D721Med (cell line): ENCODE measurements at regions not wholly inside any gene's neighbourhood (a gene's known extent, or its start where the extent isn't known, plus 50 kb on each side); places are given as distances from the start of the nearest gene placed in this dataset.
A peak's percentile ranks its signal among the peaks of the same experiment; 100 is the strongest.

Source experiments
- DNase-seq: peaks from one replicate; pipeline ENCODE4 v3.0.0; 2011; ENCODE audit warnings: low spot score; ENCODE audit not compliant: insufficient read length
- FAIRE-seq: peaks from 2 replicates; lab custom pipeline; 2011; peaks lifted over from hg19 to GRCh38; lab: Jason Lieb, UNC
- TF ChIP-seq, protein P1 (sequence below): IDR thresholded peaks from 2 replicates; pipeline ENCODE4 v1.5.1; 2012; ENCODE audit warnings: mild to moderate bottlenecking, control low read depth; ENCODE audit not compliant: insufficient read depth; ENCODE audit errors: missing control alignments

DNA sequence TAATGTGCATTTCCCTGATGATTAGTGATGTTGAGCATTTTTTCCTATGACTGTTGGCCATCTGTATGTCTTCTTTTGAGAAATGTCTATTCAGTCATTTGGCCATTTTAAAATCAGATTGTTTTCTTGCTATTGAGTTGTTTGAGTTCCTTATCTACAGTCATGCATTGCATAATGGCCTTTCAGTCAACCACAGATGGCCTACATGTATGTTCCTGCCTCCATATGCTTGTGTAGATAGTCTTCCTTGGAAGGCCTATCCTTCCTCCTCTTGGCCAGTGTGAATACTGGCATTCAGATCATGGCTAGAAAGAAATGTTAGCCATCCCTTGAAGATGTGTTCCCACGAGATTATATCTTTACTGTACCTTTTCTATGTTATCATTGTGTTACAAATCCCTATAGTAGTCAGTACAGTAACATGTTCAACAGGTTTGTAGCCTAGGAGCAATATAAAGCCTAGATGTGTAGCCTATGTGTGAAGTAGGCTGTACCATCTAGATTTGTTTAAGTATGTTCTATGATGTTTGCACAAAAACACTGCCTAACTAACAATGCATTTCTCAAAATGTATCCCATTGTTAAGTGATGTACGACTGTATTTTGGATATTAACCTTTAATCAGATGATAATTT lies 65.6 kb upstream of the CD302 start:
- peak; percentile 11 for FAIRE-seq
- no peak for DNase-seq
- TF ChIP-seq, protein P1, sequence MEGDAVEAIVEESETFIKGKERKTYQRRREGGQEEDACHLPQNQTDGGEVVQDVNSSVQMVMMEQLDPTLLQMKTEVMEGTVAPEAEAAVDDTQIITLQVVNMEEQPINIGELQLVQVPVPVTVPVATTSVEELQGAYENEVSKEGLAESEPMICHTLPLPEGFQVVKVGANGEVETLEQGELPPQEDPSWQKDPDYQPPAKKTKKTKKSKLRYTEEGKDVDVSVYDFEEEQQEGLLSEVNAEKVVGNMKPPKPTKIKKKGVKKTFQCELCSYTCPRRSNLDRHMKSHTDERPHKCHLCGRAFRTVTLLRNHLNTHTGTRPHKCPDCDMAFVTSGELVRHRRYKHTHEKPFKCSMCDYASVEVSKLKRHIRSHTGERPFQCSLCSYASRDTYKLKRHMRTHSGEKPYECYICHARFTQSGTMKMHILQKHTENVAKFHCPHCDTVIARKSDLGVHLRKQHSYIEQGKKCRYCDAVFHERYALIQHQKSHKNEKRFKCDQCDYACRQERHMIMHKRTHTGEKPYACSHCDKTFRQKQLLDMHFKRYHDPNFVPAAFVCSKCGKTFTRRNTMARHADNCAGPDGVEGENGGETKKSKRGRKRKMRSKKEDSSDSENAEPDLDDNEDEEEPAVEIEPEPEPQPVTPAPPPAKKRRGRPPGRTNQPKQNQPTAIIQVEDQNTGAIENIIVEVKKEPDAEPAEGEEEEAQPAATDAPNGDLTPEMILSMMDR = no peak

DNA sequence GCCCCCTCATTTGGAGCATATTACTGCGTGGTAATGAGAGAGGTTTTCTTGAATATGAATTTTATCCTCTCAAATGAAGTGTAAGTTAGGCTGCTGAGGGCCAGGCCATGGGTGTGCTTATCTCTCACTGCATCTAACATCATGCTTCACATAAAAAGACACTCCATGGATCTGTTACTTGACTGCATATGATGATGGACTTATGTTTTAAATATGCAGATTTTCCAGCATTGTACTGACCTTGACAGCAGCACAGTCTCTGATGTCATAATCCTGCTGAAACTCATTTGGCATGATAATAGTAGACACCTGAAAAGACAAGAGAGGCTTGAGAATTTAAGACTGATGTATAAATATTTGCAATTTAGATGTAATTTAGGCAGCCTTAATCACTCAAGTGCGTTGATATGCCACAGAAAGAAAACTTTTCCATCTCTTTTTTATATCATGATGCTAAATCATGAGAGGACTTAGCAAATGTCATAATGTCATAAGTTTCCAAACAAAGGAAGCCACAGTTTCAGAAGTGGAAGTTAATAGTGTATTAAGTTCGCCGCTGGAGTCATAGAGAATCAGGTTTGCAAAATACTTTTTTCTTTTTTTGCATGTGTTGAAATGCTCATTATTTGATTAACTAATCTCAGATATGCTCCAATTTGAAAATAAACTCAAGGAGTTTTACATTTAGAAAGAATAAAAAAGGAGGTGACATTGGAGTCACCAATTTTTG lies 62.7 kb upstream of the CD302 start:
- FAIRE-seq = no peak
- DNase-seq = no peak
- TF ChIP-seq, protein P1 = no peak

DNA sequence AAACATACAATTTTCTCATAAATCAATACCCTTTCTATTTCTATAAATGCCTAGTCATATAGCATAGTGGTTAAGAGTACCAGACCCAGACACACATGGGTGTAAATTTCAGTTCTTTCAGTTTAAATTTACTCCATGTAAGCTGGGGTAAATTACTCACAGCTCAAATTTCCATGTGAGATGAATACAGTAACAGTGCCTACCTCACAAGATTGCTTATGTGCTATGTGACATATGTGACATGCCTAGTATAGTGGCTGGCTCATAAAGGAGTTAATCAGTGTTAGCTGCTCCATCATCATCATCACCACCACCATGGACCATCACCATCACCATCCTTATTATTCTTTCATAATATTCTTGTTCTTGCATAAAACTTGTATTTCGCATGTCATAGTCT lies 61.6 kb upstream of the CD302 start:
- FAIRE-seq (no peak), DNase-seq (no peak)
- TF ChIP-seq, protein P1 = no peak

DNA sequence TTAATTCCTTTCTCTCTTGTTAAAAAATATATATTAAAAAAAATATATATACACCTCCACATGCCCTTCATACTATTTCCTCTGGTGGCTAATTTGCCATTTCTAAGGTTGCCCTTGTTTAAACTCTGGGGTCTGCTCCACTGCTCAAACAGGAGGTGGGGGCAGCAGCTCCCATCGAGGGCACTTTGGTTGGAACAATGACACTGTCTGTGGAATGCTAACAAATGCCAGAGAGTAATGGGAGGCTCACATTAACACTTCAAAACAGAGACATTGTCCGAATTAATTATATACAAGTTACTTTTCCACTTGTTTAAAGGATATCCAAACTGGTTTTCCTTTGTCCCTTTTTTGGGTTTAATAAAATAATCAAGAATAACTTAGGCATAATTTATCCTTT lies 58.8 kb upstream of the CD302 start:
- no peak for DNase-seq
- FAIRE-seq = no peak
- TF ChIP-seq, protein P1 = no peak

DNA sequence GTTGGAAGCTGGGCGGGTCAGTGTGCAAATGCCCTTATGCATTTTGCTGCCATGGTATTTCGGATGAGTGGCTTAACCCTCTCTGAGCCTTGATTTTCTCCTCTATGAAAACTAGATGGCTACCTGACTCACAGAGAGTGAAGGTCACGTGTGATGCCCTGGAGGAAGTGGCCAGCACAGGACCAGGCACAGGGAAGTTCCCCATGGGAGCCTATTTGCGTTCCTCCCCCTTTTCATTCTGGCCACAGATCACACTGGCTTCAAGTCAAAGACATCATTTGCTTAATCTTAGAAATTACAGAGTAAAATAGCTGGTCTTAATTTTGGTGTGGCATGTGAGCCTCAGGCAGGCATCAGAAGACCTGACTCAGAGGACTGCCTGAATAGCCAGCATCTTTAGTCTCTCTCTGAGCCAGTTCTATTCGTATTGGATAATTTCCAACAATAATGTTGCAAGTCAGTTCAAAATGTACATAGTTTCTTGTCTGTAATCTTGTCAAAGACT lies 57.6 kb upstream of the CD302 start:
- TF ChIP-seq, protein P1 = no peak
- DNase-seq = no peak
- FAIRE-seq = no peak

DNA sequence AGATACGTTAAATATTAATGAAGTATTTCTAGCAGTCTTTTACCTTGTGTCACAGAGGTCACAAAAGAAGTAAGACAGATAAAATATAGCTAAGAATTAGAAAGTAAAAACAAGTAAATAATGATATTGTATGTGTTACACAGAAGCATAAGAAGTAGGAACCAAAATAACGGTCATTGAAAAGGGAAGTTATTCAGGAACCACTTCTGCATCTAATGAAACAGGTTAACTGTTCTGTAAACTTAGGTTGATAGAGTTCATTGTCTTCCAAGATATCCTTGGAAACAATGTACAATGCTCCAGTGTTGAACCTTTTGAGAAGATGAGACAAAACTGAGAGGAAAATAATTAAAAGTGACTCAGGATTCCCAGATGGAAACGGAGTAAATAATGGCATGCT lies 57.1 kb upstream of the CD302 start:
- no peak for DNase-seq
- FAIRE-seq = no peak
- TF ChIP-seq, protein P1 = no peak

DNA sequence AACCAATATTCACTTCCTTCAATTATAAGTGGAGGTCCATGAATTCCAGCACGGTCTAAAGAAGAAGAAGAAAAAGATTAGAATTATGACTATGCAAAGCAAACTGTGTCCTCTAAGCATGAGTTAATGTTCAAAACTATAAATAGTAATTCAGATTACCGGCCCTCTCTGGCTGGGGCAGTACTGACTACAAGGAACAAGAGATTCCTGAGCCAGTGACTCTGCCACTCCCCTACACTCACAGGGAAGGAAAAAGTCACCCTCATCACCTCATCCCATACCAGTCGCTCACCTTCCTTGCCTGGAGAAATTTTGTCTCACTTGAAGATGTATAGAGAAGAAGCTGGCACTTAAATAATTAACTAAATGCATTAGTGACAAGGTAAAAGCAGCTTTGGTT lies 56.5 kb upstream of the CD302 start:
- FAIRE-seq (no peak), DNase-seq (no peak)
- TF ChIP-seq, protein P1 = no peak
